GM21786 (cell line): ENCODE measurements at regions not wholly inside any gene's neighbourhood (a gene's known extent, or its start where the extent isn't known, plus 50 kb on each side); places are given as distances from the start of the nearest gene placed in this dataset.

ENCODE experiments used
- ATAC-seq: cut with Tn5 transposase; IDR thresholded peaks from one replicate; pipeline ENCODE4 v1.9.1; 2021; ENCODE audit not compliant: unreplicated experiment

- ATAC-seq = no peak
Measured at GRCh38 chr9:118871531-118871930, 497.7 kb downstream of the BRINP1 start.

GRCh38 chr9:118882684-118883083, 486.6 kb downstream of the BRINP1 start:
- no peak for ATAC-seq

GRCh38 chr9:118883411-118883810, 485.8 kb downstream of the BRINP1 start:
- ATAC-seq = no peak

- ATAC-seq = no peak
Measured at GRCh38 chr9:118891213-118891612, 478.0 kb downstream of the BRINP1 start.

- ATAC-seq = no peak
Measured at GRCh38 chr9:118896324-118897000, 472.8 kb downstream of the BRINP1 start.

GRCh38 chr9:118918180-118918579, 451.1 kb downstream of the BRINP1 start:
- ATAC-seq = no peak

- ATAC-seq = no peak
Measured at GRCh38 chr9:118928722-118929121, 440.5 kb downstream of the BRINP1 start.

GRCh38 chr9:118929287-118929686, 439.9 kb downstream of the BRINP1 start:
- ATAC-seq = no peak

- no peak for ATAC-seq
Measured at GRCh38 chr9:118931941-118932340, 437.3 kb downstream of the BRINP1 start.

- no peak for ATAC-seq
Measured at GRCh38 chr9:118938581-118938980, 430.7 kb downstream of the BRINP1 start.

- no peak for ATAC-seq
Measured at GRCh38 chr9:118940473-118940872, 428.8 kb downstream of the BRINP1 start.

- ATAC-seq = no peak
Measured at GRCh38 chr9:118946669-118947068, 422.6 kb downstream of the BRINP1 start.

GRCh38 chr9:118954857-118955256, 414.4 kb downstream of the BRINP1 start:
- ATAC-seq = no peak

- no peak for ATAC-seq
Measured at GRCh38 chr9:118957585-118957984, 411.6 kb downstream of the BRINP1 start.

- no peak for ATAC-seq
Measured at GRCh38 chr9:118959366-118959765, 409.9 kb downstream of the BRINP1 start.

GRCh38 chr9:118961857-118962256, 407.4 kb downstream of the BRINP1 start:
- ATAC-seq = no peak

- ATAC-seq = no peak
Measured at GRCh38 chr9:118962426-118962825, 406.8 kb downstream of the BRINP1 start.

- ATAC-seq = no peak
Measured at GRCh38 chr9:118963674-118964073, 405.6 kb downstream of the BRINP1 start.

- no peak for ATAC-seq
Measured at GRCh38 chr9:118967901-118968300, 401.3 kb downstream of the BRINP1 start.

GRCh38 chr9:118975736-118976135, 393.5 kb downstream of the BRINP1 start:
- ATAC-seq = no peak

GRCh38 chr9:118976160-118976559, 393.1 kb downstream of the BRINP1 start:
- ATAC-seq = no peak

- no peak for ATAC-seq
Measured at GRCh38 chr9:118984607-118985006, 384.6 kb downstream of the BRINP1 start.

- ATAC-seq = no peak
Measured at GRCh38 chr9:118985851-118986250, 383.4 kb downstream of the BRINP1 start.
